Renal cortex interstitium (tissue), 11 donors: ENCODE measurements at regions not wholly inside any gene's neighbourhood (a gene's known extent, or its start where the extent isn't known, plus 50 kb on each side); places are given as distances from the start of the nearest gene placed in this dataset.
A peak's percentile ranks its signal among the peaks of the same experiment; 100 is the strongest.

Experiments used
- DNase-seq, 11 donors: peaks; one replicate each; pipeline ENCODE4 v3.0.0-alpha.2; 2013; ENCODE audit warnings: low read depth in 9 of 11, low spot score in 4 of 11; ENCODE audit errors: extremely low read depth in 1 of 11

DNA sequence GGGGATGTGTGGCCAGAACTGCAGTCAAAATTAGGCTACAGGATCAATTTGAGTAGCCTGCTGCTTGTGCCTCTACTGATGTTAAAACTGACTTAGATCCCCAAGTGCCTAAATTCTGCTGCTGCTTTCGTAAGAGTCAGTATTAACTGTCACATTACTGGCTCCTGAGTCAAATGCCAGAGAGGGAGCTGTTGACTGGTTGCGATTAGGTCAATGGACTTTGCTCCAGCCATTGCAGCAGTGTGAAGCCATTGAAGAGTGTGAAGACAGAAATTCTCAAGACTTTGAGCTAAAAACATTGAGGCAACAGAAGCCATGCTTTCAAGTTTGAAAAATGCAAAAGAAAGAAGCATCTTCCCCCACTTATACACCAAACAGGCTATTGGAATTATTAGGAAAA is 151.1 kb upstream of the MITF start:
- DNase-seq = no peak

DNA sequence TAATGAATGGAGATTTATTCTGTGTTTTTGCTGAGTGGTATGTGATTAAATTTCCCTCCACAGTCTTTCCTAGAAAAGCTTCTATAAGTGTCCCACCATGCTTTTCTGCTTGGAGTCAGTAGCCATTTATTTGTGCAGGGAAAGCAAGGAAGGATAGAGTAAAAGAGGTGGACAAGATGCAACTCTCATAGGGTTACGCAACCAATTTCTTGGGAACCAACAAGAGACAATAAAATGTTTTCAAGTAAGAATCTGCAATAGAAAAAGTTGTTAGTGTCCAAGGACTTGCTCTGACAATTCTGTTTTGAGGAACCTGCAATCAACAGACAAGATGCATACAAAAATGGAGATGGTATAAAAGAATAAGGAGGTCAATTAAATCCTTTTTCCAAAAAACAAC is 153.8 kb upstream of the MITF start:
- no peak for DNase-seq

DNA sequence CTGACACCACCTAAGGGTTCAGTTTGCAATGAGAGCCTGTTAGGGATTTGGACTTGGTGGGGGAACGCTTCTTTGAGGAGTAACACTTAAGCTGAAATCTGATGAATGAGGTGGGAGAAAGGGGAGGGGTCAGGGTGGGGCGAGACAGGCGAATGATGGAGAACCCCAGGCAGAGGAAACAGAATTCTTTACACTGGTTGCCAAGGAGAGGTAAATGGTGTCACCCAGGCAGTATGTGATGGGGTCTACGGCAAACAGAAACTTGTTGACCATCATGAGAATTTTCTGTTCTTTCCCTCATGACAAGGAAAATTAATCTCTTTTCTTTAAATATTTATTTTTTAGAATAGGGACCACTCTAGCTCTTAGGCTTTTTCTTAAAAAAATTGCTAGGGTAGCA is 157.2 kb upstream of the MITF start:
- DNase-seq = no peak

DNA sequence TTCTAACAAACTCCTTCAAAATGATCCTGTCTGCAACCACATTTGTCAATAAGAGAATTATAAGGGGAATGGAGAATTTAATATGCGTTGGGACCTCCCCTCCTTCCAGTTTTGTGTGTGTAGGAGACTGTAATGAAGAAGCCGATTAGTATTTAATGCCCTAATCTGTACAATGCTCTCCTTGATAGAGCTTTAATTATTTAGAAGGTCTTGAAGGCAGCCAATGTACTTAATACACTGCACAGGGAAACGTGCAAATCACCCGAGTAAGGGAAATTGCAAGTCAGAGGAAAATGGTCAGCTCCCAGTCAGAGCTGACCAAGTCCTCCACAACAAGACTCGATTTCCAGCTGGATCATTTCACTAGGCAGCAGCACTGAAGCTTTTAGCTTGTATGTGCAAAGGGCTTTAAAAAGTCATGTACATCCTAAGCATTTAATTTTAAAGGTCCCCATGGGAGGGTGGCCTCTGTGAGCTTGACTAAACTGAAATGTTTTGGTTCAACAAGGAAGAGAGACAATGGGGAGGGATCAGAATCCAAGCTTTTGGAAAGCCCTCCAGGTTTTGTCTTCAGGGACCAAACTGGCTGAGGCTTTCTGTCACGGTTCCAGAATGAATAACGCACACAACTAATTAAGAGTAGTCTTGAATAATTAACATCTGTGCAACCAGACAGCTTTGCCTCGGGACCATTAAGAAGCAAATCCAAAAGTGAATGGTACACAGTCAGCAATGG is 159.8 kb upstream of the MITF start:
- peak; percentile 48 to 86 (median 65) for DNase-seq

DNA sequence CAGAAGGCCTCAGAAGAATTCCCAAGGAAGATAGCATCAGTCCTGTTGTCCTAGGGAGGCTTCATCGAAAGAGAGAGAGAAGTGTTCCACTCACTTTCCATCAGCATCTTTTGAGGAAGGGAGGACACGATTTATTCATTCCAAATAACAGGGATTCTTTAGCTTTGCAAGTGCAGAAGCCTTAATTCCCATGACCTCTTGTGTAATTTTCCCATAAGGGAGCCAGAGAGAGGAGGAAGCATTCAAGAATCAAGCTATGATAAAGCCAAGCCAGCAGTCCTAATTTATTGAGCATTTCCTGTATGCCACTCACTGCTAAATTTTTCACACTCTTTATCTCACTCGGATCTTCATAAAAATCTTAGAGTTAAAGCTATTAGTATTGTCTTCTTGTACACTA is 169.7 kb upstream of the MITF start:
- no peak for DNase-seq

DNA sequence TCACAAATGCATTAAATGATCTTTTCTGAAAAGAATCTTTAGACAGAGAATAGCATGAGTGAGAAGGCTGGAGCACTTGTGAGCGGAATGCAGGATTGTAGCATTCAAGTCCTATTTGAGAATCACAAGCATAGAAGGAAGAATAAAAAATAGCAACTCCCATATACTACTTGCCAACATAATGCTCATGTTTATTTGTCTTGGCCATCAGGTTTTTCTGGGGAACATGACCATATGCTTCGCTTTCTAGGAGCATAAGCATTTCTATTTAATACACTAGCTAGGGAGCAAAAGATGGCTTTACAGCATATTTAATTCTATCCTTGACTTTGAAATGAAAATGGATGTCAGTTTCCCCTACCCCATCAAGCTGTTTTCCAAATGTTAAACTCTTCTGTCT is 170.3 kb upstream of the MITF start:
- no peak for DNase-seq

DNA sequence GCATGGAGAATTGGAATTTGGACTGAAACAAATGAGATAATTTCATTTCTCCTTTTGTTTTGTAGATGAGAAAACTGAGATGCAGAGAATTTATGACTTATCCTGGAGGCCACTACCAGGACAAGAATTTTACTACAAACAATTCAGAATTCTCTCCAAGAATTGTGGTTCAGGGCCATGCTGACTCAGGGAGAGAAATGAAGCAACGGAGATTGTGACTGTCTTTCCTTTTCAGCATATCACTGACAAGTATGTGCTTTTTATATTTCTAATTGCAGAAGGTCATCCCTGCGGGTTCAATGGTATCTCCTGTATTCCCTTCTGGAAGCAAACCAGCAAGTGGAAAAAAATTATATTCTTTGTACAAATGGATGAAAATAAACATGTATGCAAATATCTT is 170.8 kb upstream of the MITF start:
- DNase-seq = no peak

DNA sequence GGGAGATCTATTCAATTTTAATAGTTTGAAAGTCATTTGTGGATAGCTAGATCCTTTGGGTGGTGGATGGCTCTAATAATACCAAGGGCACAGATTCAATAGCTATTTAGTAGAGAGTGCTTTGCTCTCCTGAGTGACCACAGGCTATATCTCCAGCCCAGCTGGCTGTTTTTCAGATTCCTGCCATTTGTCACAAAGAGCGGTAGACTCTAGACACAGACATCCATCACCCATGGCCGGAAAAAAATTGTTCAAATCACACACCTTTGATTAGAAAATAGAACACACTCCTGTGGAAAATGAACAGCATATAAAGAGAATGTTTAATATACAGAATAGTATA is 171.6 kb upstream of the MITF start:
- DNase-seq = no peak

DNA sequence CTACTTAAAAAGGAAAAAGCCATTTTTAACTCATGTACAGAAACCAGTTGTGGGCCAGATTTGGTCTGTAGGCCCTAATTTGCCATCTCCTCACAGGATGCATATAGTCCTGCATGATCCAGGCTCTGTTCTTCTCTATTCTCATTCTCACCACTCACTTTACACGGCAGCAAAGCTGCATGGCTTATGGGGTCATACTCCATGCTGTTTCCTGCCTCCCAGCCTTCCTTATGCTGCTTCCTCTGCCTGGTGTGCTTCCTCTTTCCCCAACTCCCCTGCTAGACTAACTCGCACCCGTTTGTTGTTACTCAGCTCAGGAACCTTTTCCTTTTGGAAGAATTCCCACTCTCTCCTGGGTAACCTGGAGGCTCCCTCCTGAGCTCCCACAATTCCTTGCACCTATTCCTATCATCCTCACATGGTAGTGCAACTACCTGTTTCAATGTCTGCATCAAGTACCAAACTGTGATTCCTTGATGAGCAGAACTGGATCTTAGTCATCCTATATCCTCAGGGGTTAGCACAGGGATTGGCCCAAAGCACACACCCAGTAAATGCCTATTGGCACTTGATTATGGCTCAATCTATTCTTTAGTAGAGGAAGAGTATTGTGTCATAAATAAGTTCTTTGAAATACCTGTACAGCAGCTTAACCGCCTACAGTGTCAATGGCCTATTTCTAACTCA is 172.1 kb upstream of the MITF start:
- no peak for DNase-seq

DNA sequence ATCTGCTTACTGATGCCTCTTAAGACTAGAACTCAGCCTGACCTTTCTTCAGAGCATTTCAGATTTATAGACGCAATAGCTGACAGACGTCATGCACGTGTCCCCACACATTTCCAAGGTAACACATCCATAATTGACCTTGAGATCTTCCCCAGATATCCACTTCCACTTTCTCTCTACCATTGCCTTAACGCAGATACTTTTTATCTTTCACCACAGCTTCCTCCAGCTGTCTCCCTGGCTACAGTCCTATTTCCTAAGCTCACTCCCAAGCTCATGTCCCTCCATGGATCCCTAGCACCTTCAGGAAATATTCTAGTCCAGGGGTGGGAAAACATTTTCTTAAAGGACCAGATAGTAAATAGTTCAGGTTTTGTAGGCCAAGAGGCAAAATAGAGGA is 173.0 kb upstream of the MITF start:
- no peak for DNase-seq

DNA sequence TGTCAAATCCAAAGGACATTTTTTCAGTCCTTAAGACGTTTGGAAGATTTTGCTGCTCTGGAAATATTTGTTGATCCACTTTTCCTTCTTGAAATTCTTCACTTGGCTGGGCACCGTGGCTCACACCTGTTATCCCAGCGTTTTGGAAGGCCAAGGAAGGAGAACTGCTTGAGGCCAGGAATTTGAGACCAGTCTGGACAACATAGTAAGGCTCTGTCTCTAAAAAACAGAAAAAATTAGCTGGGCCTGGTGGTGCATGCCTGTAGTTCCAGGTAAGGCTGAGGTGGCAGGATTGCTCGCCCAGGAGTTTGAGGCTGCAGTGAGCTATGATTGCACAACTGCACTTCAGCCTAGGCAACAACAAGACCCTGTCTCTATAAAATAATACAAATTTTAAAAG is 173.9 kb upstream of the MITF start:
- no peak for DNase-seq

DNA sequence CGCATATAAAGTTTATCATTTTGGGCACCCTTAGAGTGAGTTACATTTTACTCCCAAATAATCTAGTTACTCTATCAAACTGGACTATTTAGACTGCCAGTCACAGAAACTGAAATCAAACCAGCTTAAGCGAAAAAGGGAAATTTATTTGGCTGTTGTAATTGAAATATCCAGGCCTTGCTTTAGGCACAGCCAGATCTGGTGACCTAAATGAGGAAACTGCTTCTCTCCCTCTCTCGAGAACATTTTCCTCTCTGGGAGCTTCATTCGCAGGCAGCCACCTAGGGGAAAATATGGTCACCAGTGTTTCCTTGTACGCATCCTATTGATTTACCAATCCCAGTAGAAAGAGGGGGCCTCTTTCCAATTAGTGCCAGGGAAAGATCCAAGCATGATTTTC is 175.3 kb upstream of the MITF start:
- no peak for DNase-seq

DNA sequence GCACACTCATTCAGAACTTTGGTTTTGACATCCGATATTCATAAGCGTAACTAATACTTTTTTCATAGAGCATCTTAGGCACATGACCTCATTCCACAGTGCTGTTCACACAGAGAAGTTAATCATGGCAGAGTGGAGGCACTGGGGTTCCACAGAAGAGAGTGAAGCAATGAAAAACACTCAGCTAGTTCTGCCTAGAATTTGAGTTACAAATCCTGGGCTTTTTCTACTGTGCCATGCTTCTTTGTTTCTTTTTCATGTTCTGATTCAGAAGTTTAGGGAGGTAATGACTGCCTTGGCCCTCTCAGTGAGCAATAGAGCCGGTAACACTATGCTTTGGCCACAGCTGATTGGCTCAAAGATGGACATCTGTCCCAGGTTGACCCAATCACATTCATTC is 176.1 kb upstream of the MITF start:
- no peak for DNase-seq

DNA sequence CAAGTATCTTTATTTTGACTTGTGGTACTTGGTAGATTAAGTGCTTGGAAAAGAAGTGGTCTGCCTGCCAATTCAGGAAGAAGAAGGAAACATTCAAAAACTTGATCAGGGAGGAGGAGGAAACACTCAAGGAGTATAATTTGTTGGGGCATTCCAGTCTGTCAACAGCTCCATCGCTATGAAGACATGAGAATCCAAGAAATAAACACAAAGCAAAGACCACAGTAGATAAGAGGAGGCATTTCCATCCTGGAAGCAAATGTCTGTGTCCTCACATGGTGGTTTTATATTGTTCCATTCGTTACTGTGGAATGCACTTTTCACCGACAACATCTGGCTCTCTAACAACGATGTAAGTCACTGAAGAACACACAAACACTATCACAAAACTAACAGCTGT is 176.1 kb upstream of the FRMD4B start:
- no peak for DNase-seq

DNA sequence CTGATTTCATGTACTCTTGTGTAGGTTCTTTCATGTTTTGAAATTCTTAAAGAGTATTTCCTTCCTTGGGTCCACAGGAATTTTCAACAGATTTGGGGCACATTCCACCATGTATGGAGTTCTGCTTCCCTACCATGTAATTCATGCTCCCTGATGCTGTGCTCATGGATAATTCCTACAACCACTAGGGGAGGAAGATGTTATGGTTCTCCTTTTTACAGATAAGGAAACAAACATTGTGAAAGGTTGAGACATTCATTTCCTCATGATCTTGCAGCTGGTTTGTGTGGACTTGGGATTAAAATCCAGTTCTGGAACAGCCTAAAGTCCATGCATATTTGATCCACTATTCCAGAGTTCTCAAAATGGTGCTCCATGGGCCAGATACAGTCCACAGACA is 174.9 kb upstream of the FRMD4B start:
- no peak for DNase-seq

DNA sequence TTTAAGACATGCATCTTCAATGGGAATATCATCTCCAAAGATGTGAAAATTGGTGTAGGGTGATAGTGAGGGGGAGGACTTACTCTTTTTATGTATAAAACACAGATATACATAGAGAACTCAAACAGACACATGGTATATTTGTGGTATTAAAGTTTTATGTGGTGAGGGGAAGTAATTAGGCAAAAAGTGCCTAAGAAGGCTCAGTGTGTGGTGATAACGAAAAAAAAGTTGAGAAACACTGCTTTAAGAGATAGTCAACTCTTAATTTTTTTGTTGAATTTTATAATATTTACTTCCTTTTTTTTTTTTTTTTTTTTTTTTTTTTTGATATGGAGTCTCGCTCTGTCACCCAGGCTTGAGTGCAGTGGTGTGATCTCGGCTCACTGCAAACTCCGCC is 174.2 kb upstream of the FRMD4B start:
- DNase-seq = no peak

DNA sequence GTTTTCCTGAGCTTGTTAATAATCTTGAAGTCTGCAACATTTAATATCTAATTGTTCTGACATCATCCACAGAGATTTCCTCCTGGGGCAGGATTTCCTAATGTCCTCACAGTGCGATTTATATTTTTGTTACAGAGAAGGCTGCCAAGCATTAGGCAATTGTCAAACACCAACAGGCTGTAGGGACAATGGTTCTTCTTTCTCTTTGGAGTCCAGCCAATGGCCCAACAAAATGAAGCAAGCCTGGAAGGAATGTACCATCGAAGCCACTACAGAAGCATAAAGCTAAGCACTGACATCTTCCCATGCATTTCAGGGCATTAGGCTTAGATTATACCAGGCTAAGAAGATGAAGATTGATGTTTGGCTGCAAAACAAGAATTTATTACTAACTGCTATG is 173.0 kb upstream of the FRMD4B start:
- DNase-seq = no peak

DNA sequence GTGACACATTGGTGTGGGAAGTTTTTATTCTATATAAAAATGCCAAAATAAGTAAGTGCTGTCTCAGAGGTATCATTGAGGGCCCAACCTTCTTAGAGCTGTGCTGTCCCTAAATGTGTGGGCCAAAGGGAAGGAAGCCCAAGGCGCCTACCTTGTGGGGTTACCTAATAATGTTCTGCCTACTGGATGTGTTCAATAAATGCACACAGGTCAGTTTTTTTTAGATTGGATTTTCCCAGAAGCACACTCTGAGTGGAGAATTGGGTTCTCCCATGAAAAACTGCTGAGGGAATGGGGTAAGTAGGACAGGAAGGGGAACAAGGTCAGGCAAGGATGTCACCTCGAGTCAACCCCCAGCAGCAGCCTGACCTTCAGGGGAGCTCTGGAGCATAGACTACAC is 168.7 kb upstream of the FRMD4B start:
- DNase-seq = no peak

DNA sequence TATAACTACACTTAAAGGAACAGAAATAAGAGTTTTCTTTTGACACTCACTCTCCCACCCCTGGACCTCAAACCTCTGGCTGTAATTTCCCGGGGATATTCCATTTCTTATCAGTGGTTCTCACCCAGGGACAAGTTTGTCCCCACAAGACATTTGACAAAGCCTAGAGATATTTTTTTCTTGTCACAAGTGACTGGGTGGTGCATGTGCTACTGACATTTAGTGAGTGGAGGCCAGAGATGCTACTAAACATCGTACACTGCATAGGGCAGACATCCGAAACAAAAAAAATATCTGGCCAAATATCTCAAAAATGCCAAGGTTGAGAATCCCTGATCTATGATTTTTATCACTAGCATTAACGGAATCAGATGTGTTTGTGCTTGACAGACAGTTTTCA is 168.0 kb upstream of the FRMD4B start:
- no peak for DNase-seq

DNA sequence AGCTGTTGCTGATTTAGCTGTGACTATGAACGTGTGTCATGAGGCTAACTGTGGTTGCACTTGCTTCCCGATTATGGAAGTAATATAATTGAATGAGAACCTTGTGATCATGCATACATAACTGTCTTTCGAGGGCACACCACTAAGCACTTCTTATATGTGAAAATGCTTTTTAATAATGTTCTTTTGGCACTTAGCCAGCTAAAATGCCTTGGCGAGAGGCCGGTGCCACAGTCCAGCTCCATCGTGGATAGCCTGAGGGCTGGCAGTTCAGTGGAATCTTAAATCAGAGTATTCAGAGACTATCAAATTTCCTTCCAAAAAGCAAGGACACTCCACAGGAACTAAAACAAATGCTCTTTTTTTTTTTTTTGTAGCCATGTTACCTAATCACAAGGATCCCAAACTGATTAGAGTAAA is 161.6 kb upstream of the FRMD4B start:
- DNase-seq = no peak

DNA sequence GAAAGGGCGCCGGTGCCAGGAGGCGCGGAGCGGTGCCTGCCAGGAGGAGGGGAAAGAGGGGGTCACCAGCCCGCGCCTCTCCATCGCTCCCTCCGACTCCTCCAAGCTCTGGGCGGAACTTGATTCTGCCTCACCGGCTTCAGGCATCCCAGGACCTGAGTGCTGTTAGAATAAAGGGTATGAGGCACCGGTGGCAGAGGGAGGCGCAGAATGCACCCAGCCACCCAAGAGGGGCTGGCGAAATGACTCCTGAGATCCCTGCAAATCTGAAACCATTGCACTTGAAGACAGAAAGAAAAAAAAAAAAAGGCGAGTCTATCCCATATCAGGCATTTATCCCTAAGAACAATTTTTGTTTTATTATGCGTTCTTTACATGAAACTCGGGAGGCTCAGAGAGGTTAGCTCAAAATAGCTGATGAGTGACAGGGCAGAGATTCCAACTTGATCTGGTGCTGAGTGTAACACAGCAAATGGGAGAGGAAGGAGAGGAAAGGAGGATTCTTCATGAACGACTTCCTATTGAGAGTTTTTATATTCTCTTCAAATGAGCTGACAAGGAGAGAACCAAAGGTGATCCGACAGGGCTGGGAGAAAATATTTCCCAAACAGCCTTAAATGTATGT is 157.0 kb upstream of the FRMD4B start:
- DNase-seq = no peak
